ENCODE measurements at regions not wholly inside any gene's neighbourhood (a gene's known extent, or its start where the extent isn't known, plus 50 kb on each side); places are given as distances from the start of the nearest gene placed in this dataset.
"Not testable (repeated sequence)": the region's sequence is repeated elsewhere in the genome, so short reads cannot be mapped to it uniquely, and the experiment has no call there.

DNA sequence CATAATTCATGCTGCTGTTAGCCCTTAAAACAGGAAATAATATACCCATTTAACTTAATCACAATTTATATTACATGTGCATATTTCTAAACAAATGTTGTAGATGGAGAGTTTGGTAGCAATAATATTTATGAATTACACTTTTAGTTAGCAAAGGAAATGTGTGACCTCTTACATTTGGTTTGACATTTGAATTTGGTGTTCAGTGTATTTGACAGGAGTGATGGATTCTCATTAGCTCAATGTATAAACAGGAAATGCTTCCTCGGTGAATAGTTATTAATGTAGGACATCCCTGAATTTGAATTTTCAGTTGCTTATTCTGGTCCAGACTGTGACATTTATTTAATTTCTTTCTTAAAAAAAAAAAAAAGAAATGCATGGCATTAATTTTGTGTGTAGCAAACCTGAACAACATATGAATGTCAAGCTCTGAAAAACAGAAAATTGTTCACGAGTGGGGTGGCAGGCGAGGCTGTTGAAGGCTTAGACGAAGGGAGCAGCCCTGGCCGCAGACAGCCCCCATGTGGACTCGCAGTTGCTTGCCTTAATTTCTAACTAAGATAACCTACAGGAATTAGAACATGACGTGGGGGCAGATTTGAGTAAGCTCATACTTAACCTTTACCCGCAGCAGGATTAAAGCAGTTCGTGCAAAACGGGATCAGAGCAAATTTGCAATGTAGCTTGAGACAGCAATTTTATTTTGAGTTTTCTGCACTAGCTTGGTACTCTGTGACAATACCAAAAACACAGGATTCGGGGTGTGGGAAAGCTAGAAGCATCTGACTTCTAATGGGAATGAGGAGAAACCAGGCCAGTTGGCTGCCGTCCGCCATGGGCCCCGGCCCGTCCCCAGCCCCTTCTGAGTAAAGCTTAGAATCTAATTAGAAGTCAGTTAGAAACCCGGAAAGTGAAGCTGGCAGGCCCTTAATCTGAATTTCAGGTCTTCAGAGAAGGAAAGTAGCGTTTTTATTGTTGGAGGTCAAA is 134.3 kb downstream of the MACROH2A1 start:
- Histone ChIP-seq H3K79me1 (ENCODE audit: low read length) (no peaks in the 10 kb centered on the region), H4K8ac (ENCODE audit: low read depth, low read length) (no peak overlapping the region), H3K18ac (ENCODE audit: low read length) (no peak overlapping the region), H3K4ac (ENCODE audit: low read depth, low read length) (no peak overlapping the region), H3K56ac (ENCODE audit: low read length) (no peak overlapping the region), H3K4me2 (ENCODE audit: low read length) (no peak overlapping the region), H3K27ac (ENCODE audit: low read depth, low read length) (no peak overlapping the region), H3K4me3 (ENCODE audit: low read length) (no peak overlapping the region), H2AK5ac (ENCODE audit: low read length) (no peak overlapping the region), H2BK5ac (ENCODE audit: low read length) (no peak overlapping the region), H3K9ac (ENCODE audit: low read length) (no peak overlapping the region), H4K5ac (ENCODE audit: low read length) (no peak overlapping the region), H2BK120ac (ENCODE audit: low read depth, low read length) (no peak overlapping the region), H3K27me3 (ENCODE audit: insufficient read depth, low read length, poor library complexity) (peaks cover 2% of the 10 kb centered on the region), H3K79me2 (ENCODE audit: control insufficient read depth, insufficient read depth, low read length) (no peaks in the 10 kb centered on the region), H3K36me3 (ENCODE audit: control insufficient read depth, insufficient read depth, low read length) (no peaks in the 10 kb centered on the region), H3K4me1 (ENCODE audit: control insufficient read depth, low read depth, low read length) (no peaks in the 10 kb centered on the region), H2BK15ac (replicated peaks; ENCODE audit: low read depth) (no peak overlapping the region), H3K23ac (ENCODE audit: low read length) (no peak overlapping the region)
- no peak for DNase-seq
- no CpG with 5 or more reads among the region's 17 CpGs for WGBS (ENCODE audit: extremely low coverage, insufficient coverage, low lambda C conversion rate)

DNA sequence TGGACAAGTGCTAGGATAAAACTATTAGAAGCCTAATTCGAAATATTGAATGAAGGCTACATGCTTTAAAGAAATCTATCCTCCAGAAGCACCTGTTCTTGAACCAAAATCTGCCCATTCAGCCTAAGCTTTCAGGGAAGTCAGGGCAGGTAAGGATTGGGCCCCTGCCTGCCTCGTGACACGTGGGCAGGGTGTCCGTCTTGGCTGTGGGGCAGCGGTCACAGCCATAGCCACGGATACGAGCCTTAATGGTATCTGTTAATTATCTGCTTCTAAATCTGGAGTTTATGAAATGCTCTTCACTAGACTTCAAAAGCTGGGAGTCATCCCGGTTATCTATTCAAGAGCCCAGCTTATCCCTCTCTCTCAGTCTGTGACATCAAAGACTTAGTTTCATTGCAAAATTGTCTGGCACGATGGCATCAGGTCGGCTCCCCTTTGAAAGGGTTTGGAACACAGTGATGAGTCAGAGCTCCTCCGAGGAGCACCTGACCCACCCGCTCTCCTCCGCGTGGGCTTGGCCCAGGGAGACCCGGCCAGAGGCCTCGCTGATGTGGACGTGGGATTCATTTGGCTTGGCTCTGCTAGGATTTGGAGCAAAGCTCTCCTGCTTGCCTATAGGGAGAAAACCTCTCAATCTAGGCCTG is 135.9 kb downstream of the MACROH2A1 start:
- Histone ChIP-seq H2BK15ac (replicated peaks; ENCODE audit: low read depth) (no peak overlapping the region), H3K79me2 (ENCODE audit: control insufficient read depth, insufficient read depth, low read length) (no peaks in the 10 kb centered on the region), H3K4me1 (ENCODE audit: control insufficient read depth, low read depth, low read length) (no peaks in the 10 kb centered on the region), H4K8ac (ENCODE audit: low read depth, low read length) (no peak overlapping the region), H3K4me2 (ENCODE audit: low read length) (no peak overlapping the region), H3K27me3 (ENCODE audit: insufficient read depth, low read length, poor library complexity) (peaks cover 2% of the 10 kb centered on the region), H3K18ac (ENCODE audit: low read length) (no peak overlapping the region), H2BK120ac (ENCODE audit: low read depth, low read length) (no peak overlapping the region), H3K27ac (ENCODE audit: low read depth, low read length) (no peak overlapping the region), H4K5ac (ENCODE audit: low read length) (no peak overlapping the region), H3K56ac (ENCODE audit: low read length) (no peak overlapping the region), H2BK5ac (ENCODE audit: low read length) (no peak overlapping the region), H3K4ac (ENCODE audit: low read depth, low read length) (no peak overlapping the region), H2AK5ac (ENCODE audit: low read length) (no peak overlapping the region), H3K23ac (ENCODE audit: low read length) (no peak overlapping the region), H3K4me3 (ENCODE audit: low read length) (no peak overlapping the region), H3K79me1 (ENCODE audit: low read length) (no peaks in the 10 kb centered on the region), H3K9ac (ENCODE audit: low read length) (no peak overlapping the region), H3K36me3 (ENCODE audit: control insufficient read depth, insufficient read depth, low read length) (no peaks in the 10 kb centered on the region)
- DNase-seq: no peak
- WGBS (ENCODE audit: extremely low coverage, insufficient coverage, low lambda C conversion rate): no CpG with 5 or more reads among the region's 17 CpGs

DNA sequence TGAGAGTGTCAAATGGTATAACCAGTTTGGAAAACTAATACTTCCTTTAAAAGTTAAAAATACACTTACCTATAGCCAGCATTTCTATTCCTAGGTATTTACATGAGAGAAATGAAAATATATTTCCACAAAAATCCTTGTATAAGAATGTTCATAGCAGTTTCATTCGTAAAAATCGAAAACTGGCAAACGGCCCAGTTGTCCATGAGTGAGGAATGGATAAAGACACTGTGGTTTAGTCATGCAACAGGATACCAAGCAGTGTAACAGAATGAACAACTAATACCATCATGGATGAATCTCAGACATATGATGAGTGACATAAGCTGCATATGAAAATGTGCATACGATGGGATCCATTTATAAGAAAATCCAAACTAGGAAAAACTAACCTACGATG is 136.7 kb downstream of the MACROH2A1 start:
- no peak overlapping the region for H3K4ac ChIP-seq (ENCODE audit: low read depth, low read length)
- H3K23ac ChIP-seq (ENCODE audit: low read length): no peak overlapping the region
- no peak overlapping the region for H2BK5ac ChIP-seq (ENCODE audit: low read length)
- H2AK5ac ChIP-seq (ENCODE audit: low read length): no peak overlapping the region
- H3K79me1 ChIP-seq (ENCODE audit: low read length): no peaks in the 10 kb centered on the region
- no peak overlapping the region for H3K9ac ChIP-seq (ENCODE audit: low read length)
- H3K4me1 ChIP-seq (ENCODE audit: control insufficient read depth, low read depth, low read length): no peaks in the 10 kb centered on the region
- no peak overlapping the region for H3K4me2 ChIP-seq (ENCODE audit: low read length)
- H3K56ac ChIP-seq (ENCODE audit: low read length): no peak overlapping the region
- no peaks in the 10 kb centered on the region for H3K36me3 ChIP-seq (ENCODE audit: control insufficient read depth, insufficient read depth, low read length)
- H3K27ac ChIP-seq (ENCODE audit: low read depth, low read length): no peak overlapping the region
- H3K4me3 ChIP-seq (ENCODE audit: low read length): no peak overlapping the region
- peaks cover 2% of the 10 kb centered on the region for H3K27me3 ChIP-seq (ENCODE audit: insufficient read depth, low read length, poor library complexity)
- no peak overlapping the region for H2BK15ac ChIP-seq (replicated peaks; ENCODE audit: low read depth)
- WGBS (ENCODE audit: extremely low coverage, insufficient coverage, low lambda C conversion rate): no CpG with 5 or more reads among the region's 5 CpGs
- no peak overlapping the region for H4K8ac ChIP-seq (ENCODE audit: low read depth, low read length)
- H2BK120ac ChIP-seq (ENCODE audit: low read depth, low read length): no peak overlapping the region
- no peaks in the 10 kb centered on the region for H3K79me2 ChIP-seq (ENCODE audit: control insufficient read depth, insufficient read depth, low read length)
- H3K18ac ChIP-seq (ENCODE audit: low read length): no peak overlapping the region
- DNase-seq: no peak
- H4K5ac ChIP-seq (ENCODE audit: low read length): no peak overlapping the region

DNA sequence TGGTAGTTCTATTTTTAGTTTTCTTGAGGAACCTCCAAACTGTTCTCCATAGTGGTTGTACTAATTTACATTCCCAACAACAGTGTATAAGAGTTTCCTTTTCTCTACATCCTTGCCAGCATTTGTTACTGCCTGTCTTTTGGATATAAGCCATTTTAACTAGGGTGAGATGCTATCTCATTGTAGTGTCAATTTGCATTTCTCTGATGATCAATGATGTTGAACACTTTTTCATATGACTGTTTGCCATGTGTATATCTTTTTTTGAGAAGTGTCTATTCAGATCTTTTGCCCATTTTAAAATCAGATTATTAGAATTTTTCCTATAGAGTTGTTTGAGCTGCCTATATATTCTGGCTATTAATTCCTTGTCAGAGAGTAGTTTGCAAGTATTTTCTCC is 138.9 kb downstream of the MACROH2A1 start:
- H3K36me3 ChIP-seq (ENCODE audit: control insufficient read depth, insufficient read depth, low read length); H3K9ac ChIP-seq (ENCODE audit: low read length); H3K4ac ChIP-seq (ENCODE audit: low read depth, low read length); H3K27me3 ChIP-seq (ENCODE audit: insufficient read depth, low read length, poor library complexity); H2AK5ac ChIP-seq (ENCODE audit: low read length); H3K4me3 ChIP-seq (ENCODE audit: low read length); H4K5ac ChIP-seq (ENCODE audit: low read length); DNase-seq; H3K27ac ChIP-seq (ENCODE audit: low read depth, low read length); H4K8ac ChIP-seq (ENCODE audit: low read depth, low read length); H2BK120ac ChIP-seq (ENCODE audit: low read depth, low read length); H3K56ac ChIP-seq (ENCODE audit: low read length); H3K79me2 ChIP-seq (ENCODE audit: control insufficient read depth, insufficient read depth, low read length); H3K79me1 ChIP-seq (ENCODE audit: low read length); H3K23ac ChIP-seq (ENCODE audit: low read length); H2BK5ac ChIP-seq (ENCODE audit: low read length); H3K4me2 ChIP-seq (ENCODE audit: low read length); H3K4me1 ChIP-seq (ENCODE audit: control insufficient read depth, low read depth, low read length); H2BK15ac ChIP-seq (replicated peaks; ENCODE audit: low read depth); H3K18ac ChIP-seq (ENCODE audit: low read length): not testable (repeated sequence)

DNA sequence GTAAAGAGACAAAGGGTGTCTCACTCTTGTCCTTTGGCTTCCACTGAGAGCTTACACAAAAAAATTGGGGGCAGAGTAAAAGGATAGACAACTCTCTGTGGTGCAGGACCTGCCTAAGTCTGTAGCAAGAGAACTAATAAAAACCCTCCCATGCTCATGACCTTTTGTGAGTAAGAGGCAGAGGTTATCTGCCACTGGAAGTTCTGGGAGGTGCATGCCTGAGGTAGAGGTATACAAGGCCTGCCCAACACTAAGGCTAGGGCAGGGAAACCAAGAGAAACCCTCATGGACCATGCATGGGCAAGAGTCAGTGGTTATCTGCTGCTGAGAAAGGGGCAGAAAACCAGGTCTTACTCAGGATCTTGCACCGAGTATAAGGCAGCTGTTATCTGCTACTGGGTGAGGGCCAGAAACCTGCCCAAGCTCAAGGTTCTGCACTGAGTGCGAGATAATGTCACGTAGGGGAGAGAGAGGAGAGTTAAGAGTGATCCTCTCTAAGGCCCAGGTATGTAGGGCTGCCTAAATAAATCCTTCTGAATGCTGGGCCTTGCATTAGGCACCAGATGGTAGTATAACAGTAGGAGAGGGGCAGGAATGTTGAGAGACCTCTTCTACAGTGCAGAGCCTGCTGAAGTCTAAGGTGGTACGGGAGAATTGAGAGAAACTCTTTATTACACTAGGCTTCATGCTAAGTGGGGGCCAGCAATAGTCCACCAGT is 143.4 kb downstream of the MACROH2A1 start:
- Histone ChIP-seq H3K4me1 (ENCODE audit: control insufficient read depth, low read depth, low read length) (no peaks in the 10 kb centered on the region), H3K79me1 (ENCODE audit: low read length) (no peaks in the 10 kb centered on the region), H3K18ac (ENCODE audit: low read length) (no peak overlapping the region), H3K36me3 (ENCODE audit: control insufficient read depth, insufficient read depth, low read length) (no peaks in the 10 kb centered on the region), H2AK5ac (ENCODE audit: low read length) (no peak overlapping the region), H3K27me3 (ENCODE audit: insufficient read depth, low read length, poor library complexity) (no peaks in the 10 kb centered on the region), H3K4me3 (ENCODE audit: low read length) (no peak overlapping the region), H3K79me2 (ENCODE audit: control insufficient read depth, insufficient read depth, low read length) (no peaks in the 10 kb centered on the region), H3K4ac (ENCODE audit: low read depth, low read length) (no peak overlapping the region), H3K4me2 (ENCODE audit: low read length) (no peak overlapping the region), H4K8ac (ENCODE audit: low read depth, low read length) (no peak overlapping the region), H4K5ac (ENCODE audit: low read length) (no peak overlapping the region), H2BK15ac (replicated peaks; ENCODE audit: low read depth) (no peak overlapping the region), H3K23ac (ENCODE audit: low read length) (no peak overlapping the region), H3K9ac (ENCODE audit: low read length) (no peak overlapping the region), H2BK120ac (ENCODE audit: low read depth, low read length) (no peak overlapping the region), H3K56ac (ENCODE audit: low read length) (no peak overlapping the region), H2BK5ac (ENCODE audit: low read length) (no peak overlapping the region), H3K27ac (ENCODE audit: low read depth, low read length) (no peak overlapping the region)
- no CpG with 5 or more reads among the region's 4 CpGs for WGBS (ENCODE audit: extremely low coverage, insufficient coverage, low lambda C conversion rate)
- no peak for DNase-seq
